Esophagus squamous epithelium (tissue), 4 donors: ENCODE measurements at regions not wholly inside any gene's neighbourhood (a gene's known extent, or its start where the extent isn't known, plus 50 kb on each side); places are given as distances from the start of the nearest gene placed in this dataset.

ENCODE experiments used
- CTCF ChIP-seq, 6 experiments: fragments of 450-650 bp in 4 of 6; fragments of 200-600 bp in 2 of 6; sonication (generic) in 2 of 6; IDR thresholded peaks; one replicate each; pipeline ENCODE4 v1.5.1; 2016 to 2019; ENCODE audit warnings: antibody characterized with exemption in 6 of 6, mild to moderate bottlenecking in 4 of 6, moderate library complexity in 4 of 6
- POLR2A ChIP-seq, 4 donors: fragments of 450-650 bp; IDR thresholded peaks; one replicate each; pipeline ENCODE4 v1.6.1; 2017; ENCODE audit warnings: antibody characterized with exemption in 4 of 4, mild to moderate bottlenecking in 4 of 4, moderate library complexity in 3 of 4

GRCh38 chr6:94215552-94215951 lies 796.2 kb upstream of the EPHA7 start:
- TF ChIP-seq CTCF (IDR thresholded peaks at IDR 0.05): no peak
- no peak for TF ChIP-seq POLR2A (IDR thresholded peaks at IDR 0.05)
